NCI-H2029 treated with DMSO at 0.1 percent for 48 hours (cell line): ENCODE measurements at regions not wholly inside any gene's neighbourhood (a gene's known extent, or its start where the extent isn't known, plus 50 kb on each side); places are given as distances from the start of the nearest gene placed in this dataset.
A peak's percentile ranks its signal among the peaks of the same experiment; 100 is the strongest.

Experiments
- DNase-seq: peaks from one replicate; lab custom pipeline; 2025; lab: John Stamatoyannopoulos, UW

DNA sequence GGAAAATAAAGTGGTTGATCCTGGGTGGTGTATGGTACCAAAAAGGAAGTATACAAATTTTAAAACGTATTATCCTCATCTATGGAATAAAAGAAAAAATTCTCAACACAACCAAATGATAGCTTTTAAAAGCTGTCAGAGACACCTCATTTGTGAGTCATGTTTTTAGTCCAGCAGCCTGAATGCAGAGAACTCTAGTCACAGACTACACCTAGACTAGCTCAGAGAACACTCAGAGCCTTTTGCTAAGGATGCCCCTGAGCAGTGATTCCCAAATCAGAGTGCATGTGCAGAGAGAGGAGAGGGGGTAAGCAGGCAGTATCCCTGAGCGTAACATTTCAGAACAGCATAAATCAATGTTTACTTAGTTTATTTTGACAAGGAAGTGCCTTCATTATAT is 809.3 kb downstream of the HACE1 start:
- DNase-seq: no peak

DNA sequence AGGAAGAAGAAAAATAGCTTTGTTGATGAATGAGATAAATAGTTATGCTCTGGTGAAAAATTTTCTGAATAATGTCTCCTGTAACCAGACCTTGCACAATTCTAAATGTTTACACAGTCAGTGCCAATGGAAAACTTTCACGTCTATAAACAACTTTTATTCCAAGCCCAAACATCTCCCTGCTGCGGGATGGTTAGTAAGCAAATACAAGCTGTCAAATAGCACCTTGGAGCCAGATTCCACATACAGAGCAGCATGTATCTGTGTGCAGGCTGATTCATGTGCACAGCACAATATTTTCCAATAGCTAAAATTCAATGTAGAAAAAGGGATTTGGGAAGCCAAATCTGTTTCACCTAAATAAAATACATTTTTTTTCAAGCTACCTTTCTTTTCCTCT is 813.3 kb downstream of the HACE1 start:
- DNase-seq: no peak

DNA sequence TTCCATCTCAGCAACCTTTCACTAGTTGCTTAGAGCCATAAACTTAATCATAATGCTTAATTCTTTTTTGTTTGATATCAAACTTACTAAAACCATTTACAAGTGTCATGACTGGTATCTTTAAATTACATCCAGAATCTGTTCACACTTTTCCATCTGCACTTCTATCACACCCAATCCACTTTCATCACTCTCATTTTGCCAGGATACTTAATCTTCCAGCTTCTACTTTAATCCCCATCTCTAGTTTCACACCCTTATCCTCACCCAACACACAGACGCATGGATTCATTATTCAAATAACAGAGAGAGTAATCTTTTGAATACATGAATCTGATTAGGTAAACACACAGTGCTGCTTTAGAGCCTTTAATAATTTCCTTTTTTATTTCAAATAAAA is 828.4 kb downstream of the HACE1 start:
- DNase-seq: no peak

- DNase-seq: no peak
These were observed 837.6 kb downstream of the HACE1 start for GRCh38 chr6:104022126-104022525.

GRCh38 chr6:104019075-104019753 is 840.5 kb downstream of the HACE1 start:
- no peak for DNase-seq

DNA sequence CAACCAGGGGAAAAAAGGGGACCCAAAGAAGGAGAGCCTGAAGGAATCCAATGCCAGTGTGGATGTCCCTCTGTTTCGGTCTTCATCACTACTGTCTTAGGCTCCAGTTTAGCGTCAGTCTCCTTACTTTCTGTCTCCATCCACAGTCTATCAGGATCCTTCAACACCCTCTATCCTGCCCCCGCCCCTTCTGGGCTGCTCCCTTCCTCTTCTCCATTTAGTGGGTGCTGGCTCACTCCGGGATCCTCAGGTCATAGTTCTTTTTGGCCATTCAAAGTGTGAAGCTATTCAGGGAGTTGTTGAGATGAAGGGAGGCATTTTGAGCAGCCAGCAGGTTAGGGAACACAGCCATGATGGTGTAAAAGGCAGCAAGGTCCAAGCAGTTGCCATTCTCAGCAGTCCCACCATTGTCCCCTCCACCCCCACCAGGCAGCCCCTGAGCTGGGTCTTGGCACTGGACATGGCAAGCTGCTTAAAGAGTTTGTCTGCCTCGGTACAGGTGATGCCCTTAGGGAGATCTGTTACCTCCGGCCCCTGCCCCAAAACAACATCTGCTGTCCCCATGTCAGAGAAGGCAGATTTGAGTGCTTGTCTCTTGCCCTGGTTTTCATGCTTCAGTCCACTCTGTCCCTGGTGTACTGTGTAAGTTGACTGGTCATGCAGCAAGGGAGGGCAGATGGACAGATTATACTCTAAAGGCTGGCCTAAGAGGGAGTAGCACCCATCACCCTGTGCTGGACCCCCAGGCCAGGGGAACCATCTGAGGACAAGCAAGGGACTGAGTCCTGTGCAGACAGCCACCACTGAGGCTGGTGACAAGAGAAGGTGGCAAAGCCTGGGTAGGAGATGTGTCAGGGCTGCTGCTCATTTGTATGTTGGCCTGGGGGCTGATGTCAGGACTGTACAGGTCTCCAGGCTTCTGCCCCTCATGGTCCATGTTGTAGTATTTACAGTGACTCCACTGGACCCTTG is 842.0 kb downstream of the HACE1 start:
- DNase-seq: no peak

GRCh38 chr6:104014163-104014959 is 845.4 kb downstream of the HACE1 start:
- no peak for DNase-seq

DNA sequence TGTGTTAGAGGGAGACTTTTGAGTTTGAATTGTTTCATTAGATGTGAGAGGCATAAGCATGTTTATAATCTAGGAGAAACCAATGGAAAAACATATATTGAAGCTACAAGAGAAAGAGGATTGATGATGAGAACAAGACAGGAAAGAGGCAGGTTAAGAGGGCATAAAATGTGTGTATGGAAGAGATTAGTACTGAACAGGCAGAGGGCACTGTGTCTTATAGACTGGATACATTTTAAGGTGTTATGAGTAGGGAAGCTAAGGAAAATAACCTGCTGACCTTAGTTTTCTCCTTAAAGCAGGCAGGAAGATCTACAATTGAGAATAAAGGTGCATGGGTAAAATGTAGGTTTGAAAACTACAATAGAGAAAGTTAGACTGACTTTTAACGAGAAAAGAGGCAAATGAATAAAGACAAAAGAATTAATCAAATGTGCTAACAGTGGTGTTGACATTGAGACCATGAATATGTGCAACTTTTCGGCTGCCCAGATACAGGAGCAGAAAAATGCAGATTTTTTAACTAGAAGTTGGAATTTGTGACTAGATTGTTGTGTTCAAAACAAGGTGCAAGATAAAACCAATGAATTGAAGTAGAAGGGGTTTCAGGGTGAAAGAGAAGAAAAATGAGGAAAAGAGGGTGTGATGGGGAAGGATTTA is 846.3 kb downstream of the HACE1 start:
- DNase-seq: no peak

DNA sequence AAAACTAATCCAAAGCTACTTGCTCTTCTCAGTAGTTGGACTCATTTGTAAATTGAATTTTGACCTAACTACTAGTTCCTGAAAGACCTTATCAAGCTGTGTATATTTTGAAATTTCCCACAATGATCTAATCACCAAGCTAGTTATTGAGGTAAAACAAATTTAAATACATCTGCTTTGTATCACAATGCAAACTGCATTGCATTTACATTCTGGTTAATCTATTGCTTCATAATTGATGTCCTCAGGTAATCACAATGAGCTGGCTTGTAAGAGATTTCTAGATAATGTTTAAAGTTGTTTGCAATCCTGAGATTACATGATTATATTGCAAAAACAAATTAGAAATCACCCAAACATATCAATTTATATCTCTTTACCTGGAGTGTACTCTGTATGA is 848.8 kb downstream of the HACE1 start:
- no peak for DNase-seq

- DNase-seq: no peak
These were observed 855.8 kb downstream of the HACE1 start for GRCh38 chr6:104003803-104004516.

- DNase-seq: no peak
These were observed 864.1 kb downstream of the HACE1 start for GRCh38 chr6:103995571-103995970.

GRCh38 chr6:103983860-103984259 is 875.9 kb downstream of the HACE1 start:
- no peak for DNase-seq

DNA sequence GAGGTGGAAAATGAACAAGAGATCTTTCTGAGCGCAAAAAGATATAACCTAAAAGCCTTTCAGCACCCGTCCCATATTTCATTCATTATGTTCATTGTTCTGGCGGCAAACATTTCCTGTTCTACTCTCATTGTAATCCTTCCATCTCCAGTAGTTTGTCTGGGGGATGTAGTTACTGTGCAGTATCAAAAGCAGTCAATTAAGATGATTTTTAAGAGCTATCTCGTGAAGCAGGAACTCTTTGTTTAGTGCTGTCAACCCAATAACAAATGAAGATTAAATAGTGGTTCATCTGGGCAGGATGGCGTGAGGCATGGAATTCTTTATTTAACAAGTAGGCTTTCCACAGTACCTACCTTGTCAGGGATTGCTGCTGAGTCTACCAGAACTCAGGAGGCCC is 876.7 kb downstream of the HACE1 start:
- no peak for DNase-seq

DNA sequence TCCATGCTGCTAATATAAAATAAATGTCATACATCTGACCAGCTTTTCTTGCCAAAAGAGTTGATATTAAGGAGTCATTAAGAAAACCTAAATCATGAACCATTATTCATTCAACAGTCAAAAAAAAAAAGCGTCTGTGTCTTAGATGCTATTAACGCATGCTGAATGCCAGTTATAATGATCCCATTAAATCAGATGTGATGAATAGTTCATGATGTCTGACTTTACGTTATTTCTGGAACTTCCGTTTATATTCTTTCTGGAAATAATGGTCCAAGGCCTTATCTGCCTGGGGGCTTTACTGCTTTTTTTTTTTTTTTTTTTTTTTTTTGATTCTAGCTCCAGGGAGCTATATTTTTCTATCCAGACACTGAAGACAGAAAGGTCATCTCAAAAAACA is 877.1 kb downstream of the HACE1 start:
- no peak for DNase-seq

DNA sequence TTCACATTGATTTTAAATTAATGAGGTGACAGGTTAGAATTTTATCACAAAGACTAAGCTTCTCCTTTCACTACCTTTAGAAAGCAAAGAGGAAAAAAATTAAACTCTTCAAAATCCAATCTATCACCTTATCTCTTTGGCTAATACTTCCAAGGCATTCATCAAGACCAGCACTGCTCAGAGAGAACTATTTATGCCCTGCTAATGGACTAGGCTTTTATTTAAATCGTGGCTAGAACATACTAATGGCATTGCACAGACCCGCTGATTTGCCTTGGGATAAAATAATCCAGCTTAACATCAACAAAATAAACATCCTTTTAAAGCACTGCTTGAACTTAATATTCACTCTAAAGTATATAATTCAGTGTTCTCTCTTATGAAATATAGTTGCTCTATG is 880.4 kb downstream of the HACE1 start:
- no peak for DNase-seq

GRCh38 chr6:103937389-103937788 is 922.3 kb downstream of the HACE1 start:
- DNase-seq: no peak

DNA sequence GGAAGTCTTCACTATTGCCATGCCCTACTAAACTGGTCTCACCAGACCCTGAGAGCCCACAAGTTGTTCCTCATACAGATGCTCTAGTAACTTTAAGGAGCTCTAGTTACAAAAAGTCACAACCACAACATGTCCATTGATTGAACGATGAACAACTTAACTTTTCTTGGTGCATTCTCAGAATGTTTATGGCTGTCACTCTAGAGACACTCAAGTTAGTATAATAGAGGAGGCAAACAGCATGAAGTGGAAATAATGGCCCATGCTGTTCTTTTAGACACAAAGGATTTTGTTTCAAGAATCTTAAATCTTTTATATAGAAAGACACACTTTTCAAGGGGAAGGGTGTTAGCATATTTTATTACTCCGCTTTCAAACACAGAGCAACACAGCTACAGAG is 934.4 kb downstream of the HACE1 start:
- no peak for DNase-seq

GRCh38 chr6:103910018-103910417 is 949.7 kb downstream of the HACE1 start:
- DNase-seq: no peak

- DNase-seq: peak; percentile 7
These were observed 950.8 kb downstream of the HACE1 start for GRCh38 chr6:103908898-103909297.

DNA sequence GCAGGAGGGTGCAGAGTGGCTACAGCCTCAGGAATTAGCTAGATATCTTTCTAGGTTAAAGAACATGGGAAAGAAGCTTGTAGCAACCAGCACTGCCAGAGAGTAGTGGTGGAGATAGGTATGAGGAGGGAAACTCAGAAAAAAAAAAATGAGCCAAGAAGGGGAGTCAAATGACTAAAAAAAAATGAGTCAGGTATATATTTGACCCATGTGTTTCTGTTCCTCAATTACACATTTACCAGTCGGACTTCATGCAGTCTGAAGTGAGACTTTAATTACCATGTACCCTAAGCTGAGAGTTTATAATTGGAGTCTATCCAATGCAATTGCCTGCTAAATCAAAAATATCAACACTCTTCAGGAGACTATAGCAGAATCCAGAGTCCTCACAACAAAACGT is 964.6 kb downstream of the HACE1 start:
- no peak for DNase-seq

GRCh38 chr6:103893141-103893581 is 966.6 kb downstream of the HACE1 start:
- DNase-seq: no peak
